GM18507 (cell line): ENCODE measurements at regions not wholly inside any gene's neighbourhood (a gene's known extent, or its start where the extent isn't known, plus 50 kb on each side); places are given as distances from the start of the nearest gene placed in this dataset.

Source experiments
- DNase-seq: peaks from one replicate; pipeline ENCODE4 v3.0.0; 2011; ENCODE audit warnings: low read depth; ENCODE audit not compliant: insufficient read length; ENCODE audit errors: extremely low spot score
- FAIRE-seq: peaks from 2 replicates; lab custom pipeline; 2011; peaks lifted over from hg19 to GRCh38; lab: Jason Lieb, UNC

DNA sequence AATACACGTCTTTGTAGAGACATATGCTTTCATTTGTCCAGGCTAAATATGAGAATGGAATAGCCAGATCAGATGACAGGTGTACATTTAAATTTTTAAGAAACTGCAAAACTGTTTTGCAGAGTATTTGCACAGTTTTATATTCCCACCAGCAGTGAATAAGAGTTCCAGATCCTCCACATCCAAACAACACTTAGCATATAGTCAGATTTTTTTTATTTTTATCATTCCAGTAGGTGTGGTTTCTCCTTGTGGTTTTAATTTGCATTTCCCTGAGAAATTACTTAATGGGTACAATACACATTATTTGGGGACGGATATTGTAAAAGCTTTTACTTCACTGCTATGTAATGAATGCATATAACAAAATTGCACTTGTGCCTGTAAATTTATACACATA, 56.7 kb upstream of the IRF2 start:
- DNase-seq, result no peak
- FAIRE-seq, result peak; percentile 31

DNA sequence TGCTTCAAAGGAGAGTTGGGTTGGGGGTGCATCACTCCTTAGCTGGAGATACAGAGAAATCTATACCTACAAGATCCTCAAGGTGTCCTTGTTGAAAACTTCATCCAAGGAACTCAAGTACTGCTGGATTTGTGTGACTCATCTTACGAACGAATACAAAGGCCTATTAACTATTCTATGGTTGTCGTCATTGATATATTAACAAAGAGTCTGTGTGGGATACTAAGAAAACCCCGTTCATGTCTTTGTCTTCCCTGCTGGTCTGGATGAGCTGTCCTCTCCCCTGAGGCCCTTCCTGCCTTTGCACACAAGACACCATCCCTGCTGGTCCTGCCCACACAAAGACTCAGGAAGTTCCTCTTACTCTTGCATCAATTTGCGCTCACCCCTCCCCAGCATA, 54.9 kb upstream of the IRF2 start:
- FAIRE-seq (no peak), DNase-seq (no peak)

DNA sequence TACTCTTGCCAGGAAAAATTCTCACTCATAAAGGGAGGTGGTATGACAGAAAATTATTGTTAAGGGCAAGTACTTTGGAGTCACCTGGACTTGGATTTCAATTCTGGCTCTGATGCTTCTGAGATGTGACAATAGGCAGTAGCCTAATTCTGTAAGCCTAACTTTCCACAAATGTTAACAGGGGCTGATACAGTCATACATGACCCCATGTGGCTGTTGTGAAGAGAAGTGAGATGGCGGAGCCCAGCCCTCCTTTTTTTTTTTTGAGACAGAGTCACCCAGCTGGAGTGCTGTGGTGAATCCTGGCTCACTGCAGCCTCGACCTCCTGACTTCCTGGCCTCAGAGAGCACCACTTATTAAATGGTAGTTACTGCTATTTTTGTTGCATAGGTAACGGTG, 54.4 kb upstream of the IRF2 start:
- no peak for FAIRE-seq
- DNase-seq, result no peak

DNA sequence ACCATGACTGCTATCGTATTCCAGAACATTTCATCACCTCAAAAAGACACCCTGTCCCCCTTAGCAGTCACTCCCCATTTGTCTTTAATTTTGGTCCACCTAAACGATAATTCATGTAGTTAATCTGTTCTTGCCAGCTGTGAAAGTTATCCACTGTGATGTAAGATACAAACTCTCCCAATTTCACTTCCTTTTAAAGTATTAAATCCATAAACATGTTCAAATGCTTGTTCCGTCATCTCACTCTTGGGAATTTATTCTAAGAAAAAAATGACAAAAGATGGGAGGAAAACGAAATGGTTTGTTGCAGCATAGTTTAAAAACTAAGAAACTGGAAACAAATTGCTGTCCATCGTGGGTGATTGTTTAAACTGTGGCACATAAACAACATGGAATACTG, 53.7 kb upstream of the IRF2 start:
- FAIRE-seq (peak; percentile 31), DNase-seq (no peak)

DNA sequence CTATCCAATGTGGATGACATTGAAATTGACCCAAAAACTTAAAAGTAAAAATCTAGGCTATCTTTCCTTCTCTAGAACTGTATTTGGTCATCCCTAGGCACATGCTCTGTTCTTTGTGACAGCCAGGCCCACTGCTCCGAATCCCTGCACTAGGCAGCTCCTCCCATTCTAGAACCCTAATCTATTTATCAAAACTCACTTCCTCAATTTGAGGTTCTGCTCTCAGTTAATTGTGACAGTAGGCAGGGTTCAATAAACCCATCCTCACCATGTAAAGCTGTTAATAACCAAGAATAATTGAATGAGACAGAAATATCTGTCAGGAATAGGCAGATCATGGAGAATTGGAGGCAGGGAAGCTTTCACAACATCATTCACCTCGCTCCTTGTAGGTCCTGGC, 51.9 kb upstream of the IRF2 start:
- FAIRE-seq (peak; percentile 51), DNase-seq (no peak)
